Cardiac muscle cell (in vitro differentiated cells and primary cell): ENCODE measurements at regions not wholly inside any gene's neighbourhood (a gene's known extent, or its start where the extent isn't known, plus 50 kb on each side); places are given as distances from the start of the nearest gene placed in this dataset.

Source experiments
- DNase-seq, 2 donors: peaks; one replicate each; pipeline versions ENCODE4 v3.0.0 to v3.0.0-alpha.2; 2010 to 2017; ENCODE audit warnings: low read depth in 1 of 2, low spot score in 1 of 2
- H3K27ac ChIP-seq: fragments of 200-600 bp; sonication (generic); 2 replicates; pipeline ENCODE4 v1.5.1; 2016
- H3K27me3 ChIP-seq: fragments of 200-600 bp; sonication (generic); 2 replicates; pipeline ENCODE4 v1.6.0; 2016; ENCODE audit warnings: control low read depth
- H3K36me3 ChIP-seq: fragments of 200-600 bp; sonication (generic); 2 replicates; pipeline ENCODE4 v1.5.1; 2016; ENCODE audit warnings: control low read depth
- H3K4me1 ChIP-seq: fragments of 200-600 bp; sonication (generic); 2 replicates; pipeline ENCODE4 v1.8.1; 2017; ENCODE audit warnings: low read depth, mild to moderate bottlenecking, mixed run types
- H3K4me3 ChIP-seq: fragments of 200-600 bp; sonication (generic); 2 replicates; pipeline ENCODE4 v1.5.1; 2016; ENCODE audit warnings: mild to moderate bottlenecking
- H3K9me3 ChIP-seq: fragments of 200-600 bp; sonication (generic); 2 replicates; pipeline ENCODE4 v1.5.1; 2017; ENCODE audit warnings: low read depth, mild to moderate bottlenecking, control low read depth
- TF ChIP-seq, protein P1 (sequence below): IDR thresholded peaks from 2 replicates; pipeline ENCODE4 v1.5.1; 2012; ENCODE audit warnings: low read depth, mild to moderate bottlenecking, low read length

DNA sequence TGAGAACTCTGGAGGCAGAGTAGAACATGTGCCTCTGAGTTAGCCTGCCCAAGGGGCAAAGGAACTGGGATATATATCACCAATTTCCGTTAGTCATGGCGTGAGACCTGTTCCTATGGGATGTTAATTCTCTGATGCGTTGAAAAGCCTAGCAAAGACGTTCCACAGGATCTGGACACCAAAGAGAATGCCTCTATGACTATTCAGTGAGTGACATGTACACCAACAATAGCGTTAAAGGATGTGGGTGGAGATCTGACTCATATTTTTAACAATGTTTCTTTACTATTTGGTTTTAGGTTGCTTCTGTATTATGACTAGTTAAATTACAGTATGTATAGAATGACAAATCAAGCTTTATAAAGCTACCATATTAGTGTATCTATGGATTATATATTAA is 320.9 kb upstream of the MC4R start:
- TF ChIP-seq, protein P1, sequence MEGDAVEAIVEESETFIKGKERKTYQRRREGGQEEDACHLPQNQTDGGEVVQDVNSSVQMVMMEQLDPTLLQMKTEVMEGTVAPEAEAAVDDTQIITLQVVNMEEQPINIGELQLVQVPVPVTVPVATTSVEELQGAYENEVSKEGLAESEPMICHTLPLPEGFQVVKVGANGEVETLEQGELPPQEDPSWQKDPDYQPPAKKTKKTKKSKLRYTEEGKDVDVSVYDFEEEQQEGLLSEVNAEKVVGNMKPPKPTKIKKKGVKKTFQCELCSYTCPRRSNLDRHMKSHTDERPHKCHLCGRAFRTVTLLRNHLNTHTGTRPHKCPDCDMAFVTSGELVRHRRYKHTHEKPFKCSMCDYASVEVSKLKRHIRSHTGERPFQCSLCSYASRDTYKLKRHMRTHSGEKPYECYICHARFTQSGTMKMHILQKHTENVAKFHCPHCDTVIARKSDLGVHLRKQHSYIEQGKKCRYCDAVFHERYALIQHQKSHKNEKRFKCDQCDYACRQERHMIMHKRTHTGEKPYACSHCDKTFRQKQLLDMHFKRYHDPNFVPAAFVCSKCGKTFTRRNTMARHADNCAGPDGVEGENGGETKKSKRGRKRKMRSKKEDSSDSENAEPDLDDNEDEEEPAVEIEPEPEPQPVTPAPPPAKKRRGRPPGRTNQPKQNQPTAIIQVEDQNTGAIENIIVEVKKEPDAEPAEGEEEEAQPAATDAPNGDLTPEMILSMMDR, result no peak
- H3K36me3 ChIP-seq, result no peaks in the 10 kb centered on the region

GRCh38 chr18:60698901-60699300 is 326.3 kb upstream of the MC4R start:
- H3K36me3 ChIP-seq, result no peaks in the 10 kb centered on the region
- no peaks in the 10 kb centered on the region for H3K27me3 ChIP-seq
- no peaks in the 10 kb centered on the region for H3K4me1 ChIP-seq
- DNase-seq, result no peak
- H3K27ac ChIP-seq, result no peak overlapping the region
- no peak overlapping the region for H3K4me3 ChIP-seq
- H3K9me3 ChIP-seq, result no peaks in the 10 kb centered on the region
- TF ChIP-seq, protein P1, result no peak

More for the DNA sequence above, 320.9 kb upstream of the MC4R start:
- no peak for DNase-seq
- Histone ChIP-seq H3K27ac (no peak overlapping the region), H3K4me1 (no peaks in the 10 kb centered on the region), H3K4me3 (no peak overlapping the region), H3K9me3 (no peaks in the 10 kb centered on the region), H3K27me3 (no peaks in the 10 kb centered on the region)

DNA sequence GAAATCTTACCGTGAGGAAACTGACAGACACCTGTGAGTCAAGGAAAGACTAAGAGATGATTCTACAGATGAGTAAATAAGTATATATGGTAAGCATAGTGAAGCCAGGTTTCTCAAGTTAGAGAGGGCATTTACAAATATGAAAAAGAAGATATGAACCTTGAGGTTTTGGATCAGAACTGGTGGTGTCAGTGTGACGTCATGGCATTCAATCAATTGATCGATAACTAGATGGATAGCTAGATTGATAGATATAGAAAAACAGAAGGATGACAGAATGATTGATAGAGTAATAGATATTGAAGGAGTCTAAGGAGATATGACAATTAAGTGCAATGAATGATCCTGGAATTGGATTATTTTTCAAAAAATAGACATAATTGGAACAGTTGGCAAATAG is 350.2 kb upstream of the MC4R start:
- no peak for DNase-seq
- Histone ChIP-seq H3K9me3 (no peaks in the 10 kb centered on the region), H3K27me3 (no peaks in the 10 kb centered on the region)

GRCh38 chr18:60732143-60732542 is 359.6 kb upstream of the MC4R start:
- DNase-seq, result no peak
- Histone ChIP-seq H3K36me3 (no peaks in the 10 kb centered on the region), H3K9me3 (no peaks in the 10 kb centered on the region), H3K27me3 (no peaks in the 10 kb centered on the region), H3K4me1 (no peaks in the 10 kb centered on the region), H3K27ac (no peak overlapping the region), H3K4me3 (no peak overlapping the region)
- TF ChIP-seq, protein P1, result no peak

More for the DNA sequence above, 350.2 kb upstream of the MC4R start:
- H3K27ac ChIP-seq, result no peak overlapping the region
- H3K4me3 ChIP-seq, result no peak overlapping the region
- TF ChIP-seq, protein P1, result no peak
- H3K4me1 ChIP-seq, result no peaks in the 10 kb centered on the region
- no peaks in the 10 kb centered on the region for H3K36me3 ChIP-seq

- H3K36me3 ChIP-seq, result no peaks in the 10 kb centered on the region
- H3K27me3 ChIP-seq, result no peaks in the 10 kb centered on the region
- no peaks in the 10 kb centered on the region for H3K9me3 ChIP-seq
- no peak for DNase-seq
- no peaks in the 10 kb centered on the region for H3K4me1 ChIP-seq
- no peak overlapping the region for H3K27ac ChIP-seq
- H3K4me3 ChIP-seq, result no peak overlapping the region
- TF ChIP-seq, protein P1, result no peak
Measured at GRCh38 chr18:60739212-60739611, 366.6 kb upstream of the MC4R start.

- DNase-seq, result no peak
Measured at GRCh38 chr18:60740313-60740712, 367.7 kb upstream of the MC4R start.

More at GRCh38 chr18:60740313-60740712, 367.7 kb upstream of the MC4R start:
- H3K4me3 ChIP-seq, result no peak overlapping the region
- H3K4me1 ChIP-seq, result no peaks in the 10 kb centered on the region
- no peaks in the 10 kb centered on the region for H3K36me3 ChIP-seq
- no peaks in the 10 kb centered on the region for H3K27me3 ChIP-seq
- no peak overlapping the region for H3K27ac ChIP-seq
- TF ChIP-seq, protein P1, result no peak
- no peaks in the 10 kb centered on the region for H3K9me3 ChIP-seq
